Activated T-helper 17 cell treated with anti-CD3 and anti-CD28 coated beads, Interleukin-2, amount 50 U/mL, for 72 hours (primary cell): ENCODE measurements at regions not wholly inside any gene's neighbourhood (a gene's known extent, or its start where the extent isn't known, plus 50 kb on each side); places are given as distances from the start of the nearest gene placed in this dataset.
"Not testable (repeated sequence)": the region's sequence is repeated elsewhere in the genome, so short reads cannot be mapped to it uniquely, and the experiment has no call there.

Experiments used
- ATAC-seq: fragments of 150-1000 bp; cut with Tn5 transposase; replicated peaks from 2 replicates; pipeline ENCODE4 v1.10.0; 2021; ENCODE audit warnings: mild to moderate bottlenecking, moderate library complexity
- H3K27ac Mint-ChIP-seq: one replicate; pipeline ENCODE4 v1.8.0; 2022; ENCODE audit warnings: mixed read lengths
- H3K27me3 Mint-ChIP-seq: one replicate; pipeline ENCODE4 v1.8.0; 2022; ENCODE audit warnings: mixed read lengths
- H3K36me3 Mint-ChIP-seq: one replicate; pipeline ENCODE4 v1.8.0; 2022; ENCODE audit warnings: low read depth, mild to moderate bottlenecking, mixed read lengths
- H3K4me1 Mint-ChIP-seq: one replicate; pipeline ENCODE4 v1.8.0; 2022; ENCODE audit warnings: mixed read lengths
- H3K4me3 Mint-ChIP-seq: one replicate; pipeline ENCODE4 v1.8.0; 2022; ENCODE audit warnings: mild to moderate bottlenecking, mixed read lengths
- H3K9me3 Mint-ChIP-seq: one replicate; pipeline ENCODE4 v1.8.0; 2022; ENCODE audit warnings: mixed read lengths

- no peak for ATAC-seq
- Mint-ChIP-seq H3K36me3 (no peaks in the 10 kb centered on the region), H3K9me3 (no peaks in the 10 kb centered on the region), H3K4me1 (no peaks in the 10 kb centered on the region), H3K4me3 (no peak overlapping the region), H3K27me3 (no peaks in the 10 kb centered on the region), H3K27ac (no peak overlapping the region)
These were observed 97.7 kb upstream of the PTPN13 start for GRCh38 chr4:86496094-86497080.

GRCh38 chr4:86497131-86497530 is 97.0 kb upstream of the PTPN13 start:
- no peak overlapping the region for H3K27ac Mint-ChIP-seq
- no peaks in the 10 kb centered on the region for H3K36me3 Mint-ChIP-seq
- H3K27me3 Mint-ChIP-seq, result peaks cover under 1% of the 10 kb centered on the region
- no peaks in the 10 kb centered on the region for H3K9me3 Mint-ChIP-seq
- H3K4me3 Mint-ChIP-seq, result no peak overlapping the region
- H3K4me1 Mint-ChIP-seq, result no peaks in the 10 kb centered on the region
- no peak for ATAC-seq

GRCh38 chr4:86497980-86498862 is 95.9 kb upstream of the PTPN13 start:
- no peak overlapping the region for H3K27ac Mint-ChIP-seq
- no peaks in the 10 kb centered on the region for H3K36me3 Mint-ChIP-seq
- H3K9me3 Mint-ChIP-seq, result no peaks in the 10 kb centered on the region
- H3K4me1 Mint-ChIP-seq, result no peaks in the 10 kb centered on the region
- no peak overlapping the region for H3K4me3 Mint-ChIP-seq
- H3K27me3 Mint-ChIP-seq, result peaks cover 3% of the 10 kb centered on the region
- ATAC-seq, result peak; percentile 74

GRCh38 chr4:86498863-86499166 is 95.3 kb upstream of the PTPN13 start:
- peaks cover 3% of the 10 kb centered on the region for H3K27me3 Mint-ChIP-seq
- ATAC-seq, result no peak
- no peaks in the 10 kb centered on the region for H3K36me3 Mint-ChIP-seq
- H3K27ac Mint-ChIP-seq, result no peak overlapping the region
- no peaks in the 10 kb centered on the region for H3K4me1 Mint-ChIP-seq
- no peaks in the 10 kb centered on the region for H3K9me3 Mint-ChIP-seq
- H3K4me3 Mint-ChIP-seq, result no peak overlapping the region

GRCh38 chr4:86500527-86500926 is 93.6 kb upstream of the PTPN13 start:
- no peaks in the 10 kb centered on the region for H3K36me3 Mint-ChIP-seq
- H3K9me3 Mint-ChIP-seq, result no peaks in the 10 kb centered on the region
- ATAC-seq, result no peak
- no peaks in the 10 kb centered on the region for H3K4me1 Mint-ChIP-seq
- no peak overlapping the region for H3K4me3 Mint-ChIP-seq
- no peak overlapping the region for H3K27ac Mint-ChIP-seq
- H3K27me3 Mint-ChIP-seq, result peaks cover 6% of the 10 kb centered on the region

GRCh38 chr4:86502081-86502480 is 92.0 kb upstream of the PTPN13 start:
- H3K4me3 Mint-ChIP-seq, result no peak overlapping the region
- H3K36me3 Mint-ChIP-seq, result no peaks in the 10 kb centered on the region
- peaks cover 6% of the 10 kb centered on the region for H3K27me3 Mint-ChIP-seq
- no peaks in the 10 kb centered on the region for H3K9me3 Mint-ChIP-seq
- no peak overlapping the region for H3K27ac Mint-ChIP-seq
- ATAC-seq, result no peak
- no peaks in the 10 kb centered on the region for H3K4me1 Mint-ChIP-seq

- Mint-ChIP-seq H3K4me1 (peaks cover 9% of the 10 kb centered on the region), H3K27me3 (peaks cover 6% of the 10 kb centered on the region), H3K36me3 (no peaks in the 10 kb centered on the region), H3K4me3 (no peak overlapping the region), H3K27ac (no peak overlapping the region), H3K9me3 (no peaks in the 10 kb centered on the region)
- ATAC-seq, result no peak
These were observed 87.5 kb upstream of the PTPN13 start for GRCh38 chr4:86506591-86506990.

- Mint-ChIP-seq H3K4me3 (peak overlapping the region; percentile 61), H3K27ac (peak overlapping the region; percentile 57), H3K36me3 (no peaks in the 10 kb centered on the region), H3K27me3 (peaks cover 3% of the 10 kb centered on the region), H3K4me1 (peaks cover 9% of the 10 kb centered on the region), H3K9me3 (no peaks in the 10 kb centered on the region)
- peak; percentile 39 for ATAC-seq
These were observed 85.7 kb upstream of the PTPN13 start for GRCh38 chr4:86508436-86508835.

- Mint-ChIP-seq H3K4me1 (peaks cover 9% of the 10 kb centered on the region), H3K4me3 (no peak overlapping the region), H3K27me3 (no peaks in the 10 kb centered on the region), H3K27ac (no peak overlapping the region), H3K9me3 (peaks cover 3% of the 10 kb centered on the region), H3K36me3 (no peaks in the 10 kb centered on the region)
- ATAC-seq, result no peak
These were observed 82.5 kb upstream of the PTPN13 start for GRCh38 chr4:86511590-86511989.

- Mint-ChIP-seq H3K27me3 (no peaks in the 10 kb centered on the region), H3K9me3 (peaks cover 3% of the 10 kb centered on the region), H3K36me3 (no peaks in the 10 kb centered on the region), H3K4me1 (peaks cover 9% of the 10 kb centered on the region), H3K4me3 (no peak overlapping the region), H3K27ac (no peak overlapping the region)
- ATAC-seq, result no peak
These were observed 81.5 kb upstream of the PTPN13 start for GRCh38 chr4:86512631-86513030.

- H3K9me3 Mint-ChIP-seq, H3K27ac Mint-ChIP-seq, H3K4me3 Mint-ChIP-seq, H3K4me1 Mint-ChIP-seq, H3K36me3 Mint-ChIP-seq, ATAC-seq, H3K27me3 Mint-ChIP-seq: not testable (repeated sequence)
These were observed 78.2 kb upstream of the PTPN13 start for GRCh38 chr4:86515963-86516362.

- Mint-ChIP-seq H3K27ac (peak overlapping the region; percentile 12), H3K27me3 (no peaks in the 10 kb centered on the region), H3K4me3 (peak overlapping the region; percentile 5), H3K9me3 (no peaks in the 10 kb centered on the region), H3K4me1 (peaks cover 11% of the 10 kb centered on the region), H3K36me3 (no peaks in the 10 kb centered on the region)
- ATAC-seq, result no peak
These were observed 72.6 kb upstream of the PTPN13 start for GRCh38 chr4:86521373-86521969.

GRCh38 chr4:86522349-86522748 is 71.8 kb upstream of the PTPN13 start:
- Mint-ChIP-seq H3K27ac (peak overlapping the region; percentile 12), H3K36me3 (no peaks in the 10 kb centered on the region), H3K27me3 (no peaks in the 10 kb centered on the region), H3K9me3 (no peaks in the 10 kb centered on the region), H3K4me3 (peak overlapping the region; percentile 5), H3K4me1 (peaks cover 11% of the 10 kb centered on the region)
- peak; percentile 28 for ATAC-seq

GRCh38 chr4:86523333-86523732 is 70.8 kb upstream of the PTPN13 start:
- no peaks in the 10 kb centered on the region for H3K9me3 Mint-ChIP-seq
- peak overlapping the region; percentile 22 for H3K27ac Mint-ChIP-seq
- H3K4me3 Mint-ChIP-seq, result peak overlapping the region; percentile 9
- peak; percentile 32 for ATAC-seq
- H3K4me1 Mint-ChIP-seq, result peaks cover 11% of the 10 kb centered on the region
- H3K36me3 Mint-ChIP-seq, result no peaks in the 10 kb centered on the region
- H3K27me3 Mint-ChIP-seq, result no peaks in the 10 kb centered on the region
